ENCODE measurements at regions not wholly inside any gene's neighbourhood (a gene's known extent, or its start where the extent isn't known, plus 50 kb on each side); places are given as distances from the start of the nearest gene placed in this dataset.

DNA sequence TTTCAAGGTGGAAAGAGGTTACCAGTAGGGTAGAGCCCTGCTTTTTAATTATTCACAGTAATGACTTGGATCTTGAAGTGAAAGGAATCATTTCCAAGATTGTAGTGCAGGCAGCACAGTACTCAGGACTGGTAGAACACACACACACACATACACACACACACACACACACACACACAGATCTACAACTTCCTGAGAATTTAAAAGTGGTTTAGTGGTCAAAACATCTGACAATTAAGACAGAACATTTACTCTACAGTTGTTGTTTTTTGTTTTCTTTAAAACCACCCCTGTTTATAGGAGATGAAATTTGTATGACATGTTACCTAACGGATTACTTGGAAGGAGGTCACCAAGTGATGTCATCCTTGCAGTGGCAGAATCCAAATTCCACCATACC is 146.7 kb upstream of the VRK2 start:
- Histone ChIP-seq H3K27me3 (no peaks in the 10 kb centered on the region), H3K36me3 (no peaks in the 10 kb centered on the region), H3K4me1 (no peaks in the 10 kb centered on the region), H3K9me3 (no peaks in the 10 kb centered on the region), H3K4me3 (no peak overlapping the region), H3K27ac (no peak overlapping the region)
- TF ChIP-seq, protein P1, sequence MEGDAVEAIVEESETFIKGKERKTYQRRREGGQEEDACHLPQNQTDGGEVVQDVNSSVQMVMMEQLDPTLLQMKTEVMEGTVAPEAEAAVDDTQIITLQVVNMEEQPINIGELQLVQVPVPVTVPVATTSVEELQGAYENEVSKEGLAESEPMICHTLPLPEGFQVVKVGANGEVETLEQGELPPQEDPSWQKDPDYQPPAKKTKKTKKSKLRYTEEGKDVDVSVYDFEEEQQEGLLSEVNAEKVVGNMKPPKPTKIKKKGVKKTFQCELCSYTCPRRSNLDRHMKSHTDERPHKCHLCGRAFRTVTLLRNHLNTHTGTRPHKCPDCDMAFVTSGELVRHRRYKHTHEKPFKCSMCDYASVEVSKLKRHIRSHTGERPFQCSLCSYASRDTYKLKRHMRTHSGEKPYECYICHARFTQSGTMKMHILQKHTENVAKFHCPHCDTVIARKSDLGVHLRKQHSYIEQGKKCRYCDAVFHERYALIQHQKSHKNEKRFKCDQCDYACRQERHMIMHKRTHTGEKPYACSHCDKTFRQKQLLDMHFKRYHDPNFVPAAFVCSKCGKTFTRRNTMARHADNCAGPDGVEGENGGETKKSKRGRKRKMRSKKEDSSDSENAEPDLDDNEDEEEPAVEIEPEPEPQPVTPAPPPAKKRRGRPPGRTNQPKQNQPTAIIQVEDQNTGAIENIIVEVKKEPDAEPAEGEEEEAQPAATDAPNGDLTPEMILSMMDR (IDR thresholded peaks at IDR 0.05), result no peak
- no peak for TF ChIP-seq POLR2AphosphoS5 (IDR thresholded peaks at IDR 0.05)
- no peak for TF ChIP-seq EP300 (IDR thresholded peaks at IDR 0.05)
- TF ChIP-seq POLR2A (IDR thresholded peaks at IDR 0.05), result no peak
- no peak for DNase-seq
- WGBS, 2 donors, result 69 to 71% methylated on average over 1 of the region's 1 CpG
- intact Hi-C loops (cut with DNase I), result no loop called here

DNA sequence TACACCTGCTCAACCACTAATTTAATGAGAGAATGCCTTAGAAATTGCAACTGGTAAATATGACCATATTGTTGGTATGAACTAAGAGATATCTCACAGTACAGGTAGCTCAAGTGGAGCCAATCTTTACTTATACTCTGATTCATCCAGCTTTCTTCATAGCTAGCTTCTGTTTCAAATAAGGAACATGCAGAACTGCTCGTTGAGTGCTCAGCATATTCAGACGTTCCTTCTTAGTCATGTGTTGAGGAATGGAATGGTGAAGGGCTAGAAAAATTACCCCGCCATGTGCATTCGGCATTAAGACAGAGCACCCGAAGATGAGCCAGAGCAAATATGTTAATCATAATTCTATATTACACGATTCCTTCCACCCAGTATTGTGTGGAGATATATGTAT is 144.0 kb upstream of the VRK2 start:
- TF ChIP-seq, protein P1 (IDR thresholded peaks at IDR 0.05), result no peak
- TF ChIP-seq POLR2AphosphoS5 (IDR thresholded peaks at IDR 0.05), result no peak
- TF ChIP-seq EP300 (IDR thresholded peaks at IDR 0.05), result no peak
- no peak for TF ChIP-seq POLR2A (IDR thresholded peaks at IDR 0.05)
- H3K4me1 ChIP-seq, result no peaks in the 10 kb centered on the region
- H3K9me3 ChIP-seq, result no peaks in the 10 kb centered on the region
- DNase-seq, result no peak
- H3K27ac ChIP-seq, result no peak overlapping the region
- intact Hi-C loops (cut with DNase I), result no loop called here
- WGBS, 2 donors, result 88 to 92% methylated on average over 6 of the region's 6 CpGs
- H3K36me3 ChIP-seq, result no peaks in the 10 kb centered on the region
- no peaks in the 10 kb centered on the region for H3K27me3 ChIP-seq
- H3K4me3 ChIP-seq, result no peak overlapping the region

DNA sequence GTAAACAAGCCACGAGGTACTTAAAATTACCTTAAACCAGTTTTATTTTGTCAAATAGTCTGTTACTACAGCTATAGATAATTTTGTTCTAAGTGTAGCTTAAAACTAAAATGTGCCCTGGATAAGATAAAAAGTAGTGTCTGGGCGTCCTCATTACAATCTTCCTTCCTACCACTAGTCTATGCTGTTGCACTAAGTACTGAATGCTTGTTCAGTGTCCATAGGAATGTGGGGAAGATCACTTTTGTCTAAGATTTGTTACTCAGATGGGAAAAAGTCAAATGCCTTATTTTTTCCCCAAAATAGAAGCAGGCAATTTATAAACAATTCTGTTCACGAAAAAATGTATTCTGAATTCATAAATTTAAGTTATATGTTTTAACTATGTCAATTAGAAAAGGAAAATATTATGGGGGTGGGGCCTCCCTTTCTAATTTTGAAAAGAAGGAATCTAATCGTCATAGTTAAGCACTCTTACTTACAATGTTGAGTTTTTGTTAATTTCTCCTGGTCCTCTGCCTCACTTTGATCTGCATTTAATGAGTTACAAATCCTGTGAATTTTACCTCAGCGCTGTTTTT is 140.4 kb upstream of the VRK2 start:
- H3K9me3 ChIP-seq, result no peaks in the 10 kb centered on the region
- TF ChIP-seq, protein P1 (IDR thresholded peaks at IDR 0.05), result peak; percentile 42 to 73 (median 56)
- no peak for TF ChIP-seq POLR2A (IDR thresholded peaks at IDR 0.05)
- TF ChIP-seq POLR2AphosphoS5 (IDR thresholded peaks at IDR 0.05), result no peak
- TF ChIP-seq EP300 (IDR thresholded peaks at IDR 0.05), result no peak
- WGBS, 2 donors, result 28 to 32% methylated on average over 5 of the region's 5 CpGs
- no peaks in the 10 kb centered on the region for H3K36me3 ChIP-seq
- H3K27ac ChIP-seq, result no peak overlapping the region
- no peaks in the 10 kb centered on the region for H3K4me1 ChIP-seq
- H3K27me3 ChIP-seq, result no peaks in the 10 kb centered on the region
- intact Hi-C loops (cut with DNase I), result no loop called here
- no peak overlapping the region for H3K4me3 ChIP-seq
- DNase-seq, result no peak

DNA sequence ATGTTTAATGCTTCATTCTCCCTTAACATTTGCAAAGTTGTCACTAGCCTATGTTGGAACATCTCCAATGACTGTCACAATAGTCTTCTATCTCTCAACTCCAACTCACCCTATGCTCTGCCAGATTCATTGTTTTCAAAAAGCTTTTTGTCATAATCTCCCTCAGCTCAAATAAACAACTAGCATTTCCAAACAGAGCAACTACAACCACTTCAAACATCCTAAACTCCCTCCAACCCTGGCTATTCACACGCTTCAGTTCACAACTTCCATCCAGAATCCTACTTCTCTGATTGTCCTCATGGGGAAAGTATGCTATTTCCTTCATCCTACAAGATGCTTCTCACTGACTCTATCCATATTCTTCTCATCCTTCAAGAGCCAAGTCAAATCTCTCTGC is 139.2 kb upstream of the VRK2 start:
- no peak for DNase-seq
- Histone ChIP-seq H3K9me3 (no peaks in the 10 kb centered on the region), H3K36me3 (no peaks in the 10 kb centered on the region), H3K27me3 (no peaks in the 10 kb centered on the region), H3K4me3 (no peak overlapping the region), H3K27ac (no peak overlapping the region), H3K4me1 (no peaks in the 10 kb centered on the region)
- WGBS, 2 donors, result 76 to 88% methylated on average over 1 of the region's 1 CpG
- intact Hi-C loops (cut with DNase I), result no loop called here
- TF ChIP-seq, protein P1 (IDR thresholded peaks at IDR 0.05), result no peak
- no peak for TF ChIP-seq POLR2A (IDR thresholded peaks at IDR 0.05)
- TF ChIP-seq POLR2AphosphoS5 (IDR thresholded peaks at IDR 0.05), result no peak
- TF ChIP-seq EP300 (IDR thresholded peaks at IDR 0.05), result no peak

DNA sequence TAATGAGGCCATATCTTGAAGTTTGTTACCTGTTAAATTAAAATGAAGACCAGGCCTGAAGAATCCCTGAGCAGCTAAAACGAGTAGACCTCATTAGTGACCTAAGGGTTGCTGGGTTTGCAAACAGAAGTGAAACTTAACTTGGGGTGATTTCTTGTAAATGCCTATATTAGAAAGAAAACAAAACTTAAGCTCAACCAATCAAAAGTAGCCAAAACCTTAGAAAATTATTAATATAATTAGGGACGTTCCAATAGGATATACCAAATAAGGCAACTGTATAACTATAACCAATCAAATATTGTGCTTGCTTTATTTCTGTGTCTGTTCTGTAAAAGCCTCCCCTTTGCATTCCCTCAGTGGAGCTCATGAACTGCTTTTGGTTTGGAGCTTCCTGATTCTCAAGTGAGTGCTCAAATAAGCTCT is 137.9 kb upstream of the VRK2 start:
- WGBS, 2 donors, result 43 to 59% methylated on average over 2 of the region's 2 CpGs
- no peaks in the 10 kb centered on the region for H3K27me3 ChIP-seq
- intact Hi-C loops (cut with DNase I), result no loop called here
- H3K36me3 ChIP-seq, result no peaks in the 10 kb centered on the region
- no peaks in the 10 kb centered on the region for H3K9me3 ChIP-seq
- H3K4me3 ChIP-seq, result no peak overlapping the region
- no peak overlapping the region for H3K27ac ChIP-seq
- no peak for DNase-seq
- TF ChIP-seq EP300 (IDR thresholded peaks at IDR 0.05) (no peak), POLR2A (IDR thresholded peaks at IDR 0.05) (no peak)
- H3K4me1 ChIP-seq, result no peaks in the 10 kb centered on the region
